ENCODE measurements at regions not wholly inside any gene's neighbourhood (a gene's known extent, or its start where the extent isn't known, plus 50 kb on each side); places are given as distances from the start of the nearest gene placed in this dataset.
"Not testable (repeated sequence)": the region's sequence is repeated elsewhere in the genome, so short reads cannot be mapped to it uniquely, and the experiment has no call there.

DNA sequence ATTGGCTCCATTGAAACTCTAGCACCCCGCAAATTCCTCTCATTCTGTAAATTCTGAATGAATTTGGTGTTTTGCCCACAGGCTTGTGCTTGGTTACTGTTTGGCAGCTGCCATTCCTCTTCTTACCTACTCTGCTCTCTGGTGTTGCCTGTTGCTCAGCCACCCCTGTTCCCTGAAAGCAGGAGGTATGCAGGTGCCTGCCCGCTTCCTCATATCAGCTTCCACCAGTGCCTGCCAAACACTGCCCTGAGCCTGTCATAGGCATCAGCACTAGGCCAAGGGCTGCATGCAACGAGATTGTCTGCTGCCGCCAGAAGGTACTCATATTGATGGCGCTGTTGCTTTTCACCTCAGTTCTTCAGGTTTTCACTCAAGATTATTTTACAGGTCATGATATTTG, 978.1 kb downstream of the C4orf33 start:
- WGBS = 95% methylated on average over 5 of the region's 5 CpGs
- H3K27ac ChIP-seq (ENCODE audit: low read depth in 1 of 2, low read length in 1 of 2) = no peak overlapping the region
- H3K27me3 ChIP-seq (ENCODE audit: control insufficient read depth in 2 of 2, insufficient read depth in 1 of 2, low read length in 1 of 2) = no peaks in the 10 kb centered on the region
- H3K36me3 ChIP-seq (ENCODE audit: control insufficient read depth in 2 of 2, insufficient read depth in 2 of 2, low read length in 1 of 2) = no peaks in the 10 kb centered on the region
- H3K4me3 ChIP-seq (ENCODE audit: low read length in 2 of 2) = no peak overlapping the region
- no peaks in the 10 kb centered on the region for H3K9me3 ChIP-seq (ENCODE audit: control insufficient read depth in 2 of 2, insufficient read depth in 1 of 2, low read length in 1 of 2)
- DNase-seq (ENCODE audit: low read depth in 6 of 9, low spot score in 9 of 9) = no peak
- H3K4me1 ChIP-seq (ENCODE audit: control insufficient read depth in 2 of 2, insufficient read depth in 2 of 2, low read length in 2 of 2) = no peaks in the 10 kb centered on the region

DNA sequence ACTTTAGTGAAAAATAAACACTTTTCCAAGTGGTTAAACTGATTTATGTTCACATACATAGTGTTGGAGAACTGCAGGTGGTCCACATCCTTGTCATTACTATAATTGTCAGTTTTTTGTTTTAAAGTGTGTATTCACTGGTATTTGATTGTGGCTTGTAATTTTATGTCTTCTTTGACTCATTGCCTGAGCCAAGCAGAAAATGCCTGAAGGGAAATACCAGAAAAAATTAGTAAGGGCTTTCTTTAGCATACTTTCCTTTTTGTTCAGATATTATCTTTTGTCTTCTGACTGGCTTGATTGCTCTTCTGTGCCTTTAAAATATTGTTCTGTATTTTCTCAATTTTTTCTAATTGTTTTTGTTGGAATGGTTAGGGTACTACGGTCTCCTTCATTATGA, 981.3 kb downstream of the C4orf33 start:
- WGBS = 89% methylated on average over 1 of the region's 1 CpG
- DNase-seq (ENCODE audit: low read depth in 6 of 9, low spot score in 9 of 9) = no peak
- no peak overlapping the region for H3K27ac ChIP-seq (ENCODE audit: low read depth in 1 of 2, low read length in 1 of 2)
- H3K4me3 ChIP-seq (ENCODE audit: low read length in 2 of 2) = no peak overlapping the region
- no peaks in the 10 kb centered on the region for H3K36me3 ChIP-seq (ENCODE audit: control insufficient read depth in 2 of 2, insufficient read depth in 2 of 2, low read length in 1 of 2)
- no peaks in the 10 kb centered on the region for H3K9me3 ChIP-seq (ENCODE audit: control insufficient read depth in 2 of 2, insufficient read depth in 1 of 2, low read length in 1 of 2)
- no peaks in the 10 kb centered on the region for H3K4me1 ChIP-seq (ENCODE audit: control insufficient read depth in 2 of 2, insufficient read depth in 2 of 2, low read length in 2 of 2)
- no peaks in the 10 kb centered on the region for H3K27me3 ChIP-seq (ENCODE audit: control insufficient read depth in 2 of 2, insufficient read depth in 1 of 2, low read length in 1 of 2)

DNA sequence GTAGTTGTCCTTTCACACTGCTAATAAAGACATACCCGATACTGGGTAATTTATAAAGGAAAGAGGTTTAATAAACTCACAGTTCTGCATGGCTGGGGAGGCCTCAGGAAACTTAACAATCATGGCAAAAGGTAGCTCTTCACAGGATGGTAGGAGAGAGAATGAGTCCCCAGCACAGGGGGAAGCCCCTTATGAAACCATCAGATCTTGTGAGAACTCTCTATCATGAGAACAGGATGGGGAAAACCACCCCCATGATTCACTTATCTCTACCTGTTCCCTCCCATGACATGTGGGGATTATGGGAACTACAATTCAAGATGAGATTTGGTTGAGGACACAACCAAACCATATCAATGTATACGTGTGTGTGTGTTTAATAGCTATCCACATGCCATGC, 983.1 kb downstream of the C4orf33 start:
- H3K27me3 ChIP-seq (ENCODE audit: control insufficient read depth in 2 of 2, insufficient read depth in 1 of 2, low read length in 1 of 2); H3K9me3 ChIP-seq (ENCODE audit: control insufficient read depth in 2 of 2, insufficient read depth in 1 of 2, low read length in 1 of 2): not testable (repeated sequence)
- 95% methylated on average over 2 of the region's 2 CpGs for WGBS

DNA sequence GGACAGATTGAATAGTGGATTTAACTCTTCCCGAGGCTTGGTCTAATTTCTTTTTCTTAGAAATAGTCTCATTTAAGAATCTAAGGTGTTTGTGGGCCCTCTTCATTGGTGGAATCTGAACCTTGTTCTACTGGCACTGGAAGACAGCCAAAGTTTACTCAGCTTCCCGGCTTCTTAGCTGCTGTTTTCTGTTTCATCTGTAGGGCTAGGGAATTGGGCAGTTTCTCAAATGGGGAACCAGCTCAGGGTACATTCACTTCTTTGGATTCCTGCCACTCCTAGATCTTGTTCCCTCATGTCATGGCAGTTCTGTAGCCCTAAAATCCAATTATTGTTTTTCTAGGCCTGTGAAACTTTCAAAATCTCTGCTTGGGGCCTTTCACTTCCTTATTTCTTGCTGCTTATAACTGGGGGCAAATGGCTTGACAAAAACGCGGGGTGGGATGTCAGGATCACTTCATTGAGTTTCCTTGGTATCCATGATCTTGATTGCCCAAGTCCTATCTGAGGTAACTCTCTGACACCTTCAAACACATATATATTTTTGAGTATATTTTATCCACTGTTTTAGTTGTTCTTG, 985.0 kb downstream of the C4orf33 start:
- DNase-seq (ENCODE audit: low read depth in 6 of 9, low spot score in 9 of 9) = no peak
- no peaks in the 10 kb centered on the region for H3K4me1 ChIP-seq (ENCODE audit: control insufficient read depth in 2 of 2, insufficient read depth in 2 of 2, low read length in 2 of 2)
- no peak overlapping the region for H3K4me3 ChIP-seq (ENCODE audit: low read length in 2 of 2)
- H3K27me3 ChIP-seq (ENCODE audit: control insufficient read depth in 2 of 2, insufficient read depth in 1 of 2, low read length in 1 of 2) = no peaks in the 10 kb centered on the region
- no peak overlapping the region for H3K27ac ChIP-seq (ENCODE audit: low read depth in 1 of 2, low read length in 1 of 2)
- no peaks in the 10 kb centered on the region for H3K36me3 ChIP-seq (ENCODE audit: control insufficient read depth in 2 of 2, insufficient read depth in 2 of 2, low read length in 1 of 2)
- 90% methylated on average over 4 of the region's 4 CpGs for WGBS
- no peaks in the 10 kb centered on the region for H3K9me3 ChIP-seq (ENCODE audit: control insufficient read depth in 2 of 2, insufficient read depth in 1 of 2, low read length in 1 of 2)

More for the DNA sequence above, 983.1 kb downstream of the C4orf33 start:
- H3K4me1 ChIP-seq (ENCODE audit: control insufficient read depth in 2 of 2, insufficient read depth in 2 of 2, low read length in 2 of 2); H3K36me3 ChIP-seq (ENCODE audit: control insufficient read depth in 2 of 2, insufficient read depth in 2 of 2, low read length in 1 of 2); H3K27ac ChIP-seq (ENCODE audit: low read depth in 1 of 2, low read length in 1 of 2); H3K4me3 ChIP-seq (ENCODE audit: low read length in 2 of 2); DNase-seq (ENCODE audit: low read depth in 6 of 9, low spot score in 9 of 9): not testable (repeated sequence)

DNA sequence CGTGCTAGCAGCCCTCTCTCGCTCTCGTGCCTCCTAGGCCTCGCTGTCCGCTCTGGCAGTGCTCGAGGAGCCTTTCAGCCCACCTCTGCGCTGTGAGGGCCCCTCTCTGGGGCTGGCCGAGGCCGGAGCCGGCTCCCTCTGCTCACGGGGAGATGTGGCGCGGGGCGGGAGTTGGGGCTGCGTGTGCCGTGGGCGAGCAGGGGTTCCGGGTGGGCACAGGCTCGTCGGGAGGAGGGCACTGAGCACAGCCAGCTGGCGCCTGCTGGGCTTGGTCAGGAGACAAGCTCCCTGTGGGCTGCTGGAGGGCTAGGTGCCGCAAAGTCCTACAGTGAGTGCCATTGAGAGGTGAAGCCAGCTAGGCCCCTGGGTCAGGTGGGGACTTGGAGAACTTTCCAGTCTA, 994.5 kb downstream of the C4orf33 start:
- Histone ChIP-seq H3K9me3 (ENCODE audit: control insufficient read depth in 2 of 2, insufficient read depth in 1 of 2, low read length in 1 of 2) (peaks cover 0 to 1% of the 10 kb centered on the region in 2 donors), H3K36me3 (ENCODE audit: control insufficient read depth in 2 of 2, insufficient read depth in 2 of 2, low read length in 1 of 2) (no peaks in the 10 kb centered on the region), H3K27me3 (ENCODE audit: control insufficient read depth in 2 of 2, insufficient read depth in 1 of 2, low read length in 1 of 2) (no peaks in the 10 kb centered on the region), H3K4me3 (ENCODE audit: low read length in 2 of 2) (no peak overlapping the region), H3K27ac (ENCODE audit: low read depth in 1 of 2, low read length in 1 of 2) (no peak overlapping the region), H3K4me1 (ENCODE audit: control insufficient read depth in 2 of 2, insufficient read depth in 2 of 2, low read length in 2 of 2) (no peaks in the 10 kb centered on the region)
- 94% methylated on average over 22 of the region's 22 CpGs for WGBS
- no peak for DNase-seq (ENCODE audit: low read depth in 6 of 9, low spot score in 9 of 9)

DNA sequence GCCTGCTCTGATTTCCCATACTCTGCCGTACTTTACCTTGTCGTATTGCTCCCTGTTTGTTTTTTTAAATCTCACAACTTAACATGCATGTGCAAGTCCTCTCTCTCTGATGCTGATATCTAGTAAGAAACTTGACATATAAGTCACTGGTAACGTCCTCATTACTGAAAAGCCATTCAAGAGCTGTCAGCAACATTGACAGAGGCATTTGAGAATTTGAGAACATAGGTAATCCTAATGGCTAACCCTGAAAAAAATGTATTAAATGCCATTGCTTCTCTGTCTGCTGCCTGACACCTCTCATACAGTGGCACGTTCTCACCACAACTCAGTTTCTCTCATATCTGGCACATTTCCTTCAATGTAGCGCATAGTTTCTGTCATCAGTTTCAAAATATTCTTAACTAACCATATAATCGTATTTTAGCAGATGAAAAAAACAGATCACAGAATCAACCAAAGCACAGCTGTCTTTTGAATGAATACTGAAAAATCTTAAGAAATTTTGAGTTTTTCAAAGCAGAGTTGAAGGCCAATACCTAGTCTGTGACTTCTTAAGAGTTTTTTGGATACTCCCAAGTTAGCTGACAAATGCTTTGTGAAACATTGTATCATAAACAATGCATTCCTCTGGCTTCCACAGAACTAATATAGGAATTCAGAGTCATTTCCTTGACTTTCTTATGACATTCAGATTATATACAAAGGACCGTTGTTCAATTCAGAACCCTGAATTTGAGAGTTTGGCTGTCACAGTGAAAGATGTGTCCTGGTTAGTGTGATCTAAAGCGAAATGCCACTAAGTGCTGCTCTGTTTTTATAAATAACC, 996.4 kb downstream of the C4orf33 start:
- DNase-seq (ENCODE audit: low read depth in 6 of 9, low spot score in 9 of 9) = no peak
- Histone ChIP-seq H3K9me3 (ENCODE audit: control insufficient read depth in 2 of 2, insufficient read depth in 1 of 2, low read length in 1 of 2) (peaks cover 0 to 1% of the 10 kb centered on the region in 2 donors), H3K27ac (ENCODE audit: low read depth in 1 of 2, low read length in 1 of 2) (no peak overlapping the region), H3K4me3 (ENCODE audit: low read length in 2 of 2) (no peak overlapping the region), H3K4me1 (ENCODE audit: control insufficient read depth in 2 of 2, insufficient read depth in 2 of 2, low read length in 2 of 2) (no peaks in the 10 kb centered on the region), H3K36me3 (ENCODE audit: control insufficient read depth in 2 of 2, insufficient read depth in 2 of 2, low read length in 1 of 2) (no peaks in the 10 kb centered on the region), H3K27me3 (ENCODE audit: control insufficient read depth in 2 of 2, insufficient read depth in 1 of 2, low read length in 1 of 2) (no peaks in the 10 kb centered on the region)
- WGBS = 84% methylated on average over 8 of the region's 8 CpGs

DNA sequence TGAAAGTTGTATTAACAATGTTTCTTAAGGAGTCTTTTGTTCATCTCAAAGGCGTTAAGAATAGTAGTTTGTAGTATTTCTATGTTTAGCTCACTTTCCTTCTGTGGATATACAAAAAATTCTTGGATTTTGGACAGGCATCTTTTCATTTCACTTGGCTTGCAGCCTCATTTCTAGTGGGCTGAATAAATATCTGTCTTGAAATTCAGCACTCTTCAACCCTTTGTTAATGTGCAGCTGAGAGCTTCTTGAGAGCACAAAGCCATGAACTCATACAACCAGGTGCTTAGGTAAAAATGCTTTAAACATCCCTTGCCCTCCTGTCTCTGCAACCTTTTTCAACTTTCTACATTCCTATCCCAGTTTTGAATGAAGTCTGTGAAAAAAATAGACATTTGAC, 1003.2 kb downstream of the C4orf33 start:
- DNase-seq (ENCODE audit: low read depth in 6 of 9, low spot score in 9 of 9) = no peak
- WGBS = 73% methylated on average over 1 of the region's 1 CpG
- H3K27ac ChIP-seq (ENCODE audit: low read depth in 1 of 2, low read length in 1 of 2) = no peak overlapping the region

DNA sequence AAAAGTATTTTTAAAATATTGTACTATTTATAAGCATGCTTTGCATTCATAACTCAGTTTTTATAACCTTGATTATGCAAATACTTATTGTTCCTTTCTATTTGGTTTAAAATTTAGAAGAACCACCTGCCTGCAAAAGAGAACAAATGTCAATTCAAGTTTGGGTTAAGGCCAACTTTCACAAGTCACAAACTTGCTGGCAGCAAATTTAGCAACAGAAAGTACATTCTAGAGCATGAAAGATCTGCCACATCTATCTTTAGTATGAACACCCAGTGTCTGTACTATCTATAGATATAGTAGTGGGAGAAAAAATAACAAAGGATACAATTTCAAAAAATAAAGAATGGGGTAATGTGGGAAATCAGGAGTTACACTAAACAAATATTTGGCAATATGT, 1014.2 kb downstream of the C4orf33 start:
- no peaks in the 10 kb centered on the region for H3K27me3 ChIP-seq (ENCODE audit: control insufficient read depth in 2 of 2, insufficient read depth in 1 of 2, low read length in 1 of 2)
- H3K4me1 ChIP-seq (ENCODE audit: control insufficient read depth in 2 of 2, insufficient read depth in 2 of 2, low read length in 2 of 2) = no peaks in the 10 kb centered on the region
- no peak for DNase-seq (ENCODE audit: low read depth in 6 of 9, low spot score in 9 of 9)
- no peaks in the 10 kb centered on the region for H3K36me3 ChIP-seq (ENCODE audit: control insufficient read depth in 2 of 2, insufficient read depth in 2 of 2, low read length in 1 of 2)
- no peak overlapping the region for H3K27ac ChIP-seq (ENCODE audit: low read depth in 1 of 2, low read length in 1 of 2)
- no peak overlapping the region for H3K4me3 ChIP-seq (ENCODE audit: low read length in 2 of 2)
- H3K9me3 ChIP-seq (ENCODE audit: control insufficient read depth in 2 of 2, insufficient read depth in 1 of 2, low read length in 1 of 2) = no peaks in the 10 kb centered on the region

More for the DNA sequence above, 1003.2 kb downstream of the C4orf33 start:
- Histone ChIP-seq H3K4me1 (ENCODE audit: control insufficient read depth in 2 of 2, insufficient read depth in 2 of 2, low read length in 2 of 2) (no peaks in the 10 kb centered on the region), H3K27me3 (ENCODE audit: control insufficient read depth in 2 of 2, insufficient read depth in 1 of 2, low read length in 1 of 2) (no peaks in the 10 kb centered on the region), H3K4me3 (ENCODE audit: low read length in 2 of 2) (no peak overlapping the region), H3K9me3 (ENCODE audit: control insufficient read depth in 2 of 2, insufficient read depth in 1 of 2, low read length in 1 of 2) (no peaks in the 10 kb centered on the region), H3K36me3 (ENCODE audit: control insufficient read depth in 2 of 2, insufficient read depth in 2 of 2, low read length in 1 of 2) (no peaks in the 10 kb centered on the region)

DNA sequence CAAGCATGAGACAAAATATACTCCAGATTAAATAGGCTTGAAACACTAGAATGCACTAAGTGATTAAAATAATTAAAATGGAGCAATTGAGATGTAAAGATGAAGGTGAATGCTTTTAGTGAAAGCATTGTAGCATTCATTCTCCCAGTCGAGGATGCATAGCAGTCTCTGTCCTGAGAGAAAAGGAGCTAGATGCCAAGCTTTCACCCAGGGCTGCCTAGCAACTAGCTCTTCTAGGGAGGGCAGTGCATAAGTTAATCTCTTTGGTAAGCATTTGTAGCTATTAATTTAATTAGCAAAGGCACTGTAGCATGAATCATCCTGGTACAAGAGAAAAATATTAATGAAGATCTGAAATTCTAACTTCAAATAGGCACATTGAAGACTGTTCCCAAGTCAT, 1014.8 kb downstream of the C4orf33 start:
- WGBS = 64% methylated on average over 1 of the region's 1 CpG
- no peak for DNase-seq (ENCODE audit: low read depth in 6 of 9, low spot score in 9 of 9)
- Histone ChIP-seq H3K9me3 (ENCODE audit: control insufficient read depth in 2 of 2, insufficient read depth in 1 of 2, low read length in 1 of 2) (no peaks in the 10 kb centered on the region), H3K27ac (ENCODE audit: low read depth in 1 of 2, low read length in 1 of 2) (no peak overlapping the region), H3K4me1 (ENCODE audit: control insufficient read depth in 2 of 2, insufficient read depth in 2 of 2, low read length in 2 of 2) (no peaks in the 10 kb centered on the region), H3K36me3 (ENCODE audit: control insufficient read depth in 2 of 2, insufficient read depth in 2 of 2, low read length in 1 of 2) (no peaks in the 10 kb centered on the region), H3K4me3 (ENCODE audit: low read length in 2 of 2) (no peak overlapping the region), H3K27me3 (ENCODE audit: control insufficient read depth in 2 of 2, insufficient read depth in 1 of 2, low read length in 1 of 2) (no peaks in the 10 kb centered on the region)
